ENCODE measurements at regions not wholly inside any gene's neighbourhood (a gene's known extent, or its start where the extent isn't known, plus 50 kb on each side); places are given as distances from the start of the nearest gene placed in this dataset.

DNA sequence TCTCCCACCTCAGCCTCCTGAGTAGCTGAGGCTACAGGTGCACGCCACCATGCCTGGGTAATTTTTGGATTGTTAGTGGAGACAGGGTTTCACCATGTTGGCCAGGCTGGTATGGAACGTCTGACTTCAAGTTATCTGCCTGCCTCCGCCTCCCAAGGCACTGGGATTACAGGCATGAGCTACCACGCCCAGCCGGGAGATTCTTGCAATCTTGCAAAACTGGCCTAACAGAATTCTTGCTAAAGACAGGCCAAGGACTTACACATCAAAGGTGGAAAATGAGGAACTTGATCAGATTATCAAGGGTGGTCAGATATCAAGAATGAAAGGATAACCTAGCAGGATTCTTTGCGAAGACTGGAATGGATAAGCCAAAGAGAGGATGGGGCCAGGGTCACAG lies 98.3 kb upstream of the TIAM1 start:
- no peak overlapping the region for H3K4me2 ChIP-seq (ENCODE audit: insufficient read depth, low read length)
- ChIA-PET POLR2A (no interaction called here), CTCF (ENCODE audit: low intra/inter-chr PET ratio) (no interaction called here)
- H3K27me3 ChIP-seq (ENCODE audit: control insufficient read depth in 2 of 2, insufficient read depth in 2 of 2, low read length in 2 of 2) = no peaks in the 10 kb centered on the region
- H3K4me1 ChIP-seq (replicated peaks in 1 of 2; ENCODE audit: control insufficient read depth in 2 of 2, insufficient read depth in 2 of 2, low read length in 2 of 2) = no peaks in the 10 kb centered on the region
- H3K79me2 ChIP-seq (ENCODE audit: control insufficient read depth, insufficient read depth, low read length) = no peaks in the 10 kb centered on the region
- no peak for FAIRE-seq
- no peaks in the 10 kb centered on the region for H3K9me3 ChIP-seq (replicated peaks; ENCODE audit: control insufficient read depth, insufficient read depth, low read depth, low read length)
- no peak for DNase-seq (ENCODE audit: extremely low read depth in 1 of 4, low spot score in 3 of 4)
- H3K27ac ChIP-seq (ENCODE audit: extremely low read depth, low read depth, low read length) = no peak overlapping the region
- H4K20me1 ChIP-seq (replicated peaks; ENCODE audit: control insufficient read depth, insufficient read depth, low read length) = no peaks in the 10 kb centered on the region
- in situ Hi-C loops (cut with MboI) = no loop called here
- H3K4me3 ChIP-seq = no peak overlapping the region
- whole genome bisulfite sequencing (ENCODE audit: insufficient coverage, low coverage, missing lambda C conversion rate) = under 1% methylated on average over 6 of the region's 6 CpGs
- H3K36me3 ChIP-seq (ENCODE audit: control insufficient read depth, insufficient read depth, low read length) = no peaks in the 10 kb centered on the region
- intact Hi-C loops (cut with micrococcal nuclease) = no loop called here
- no peak overlapping the region for H2AFZ ChIP-seq (ENCODE audit: low read depth, low read length)
- BruUV-seq (replicated peaks) = no TSS peak
- ATAC-seq = no peak
- no peak overlapping the region for H3K9ac ChIP-seq (ENCODE audit: insufficient read depth in 1 of 2, low read depth in 2 of 2, low read length in 2 of 2)
- no peaks in the 10 kb centered on the region for H3K9me1 ChIP-seq (ENCODE audit: control insufficient read depth, insufficient read depth, low read length)
- no peak for TF ChIP-seq GABPA (tag; conservative IDR thresholded peaks at IDR 0.05; ENCODE audit: low read depth)
- TF ChIP-seq PHF8 (IDR thresholded peaks at IDR 0.05; ENCODE audit: borderline replicate concordance, low read length) = no peak
- no peak for TF ChIP-seq PHB (CRISPR knock-in tag; IDR thresholded peaks at IDR 0.05)
- no peak for TF ChIP-seq CBFB (CRISPR knock-in tag; IDR thresholded peaks at IDR 0.05)
- TF ChIP-seq PURB (CRISPR knock-in tag; IDR thresholded peaks at IDR 0.05; ENCODE audit: low read depth) = no peak
- no peak for TF ChIP-seq FUS (optimal IDR thresholded peaks at IDR 0.05; ENCODE audit: low read depth, low read length)
- TF ChIP-seq, protein P1, sequence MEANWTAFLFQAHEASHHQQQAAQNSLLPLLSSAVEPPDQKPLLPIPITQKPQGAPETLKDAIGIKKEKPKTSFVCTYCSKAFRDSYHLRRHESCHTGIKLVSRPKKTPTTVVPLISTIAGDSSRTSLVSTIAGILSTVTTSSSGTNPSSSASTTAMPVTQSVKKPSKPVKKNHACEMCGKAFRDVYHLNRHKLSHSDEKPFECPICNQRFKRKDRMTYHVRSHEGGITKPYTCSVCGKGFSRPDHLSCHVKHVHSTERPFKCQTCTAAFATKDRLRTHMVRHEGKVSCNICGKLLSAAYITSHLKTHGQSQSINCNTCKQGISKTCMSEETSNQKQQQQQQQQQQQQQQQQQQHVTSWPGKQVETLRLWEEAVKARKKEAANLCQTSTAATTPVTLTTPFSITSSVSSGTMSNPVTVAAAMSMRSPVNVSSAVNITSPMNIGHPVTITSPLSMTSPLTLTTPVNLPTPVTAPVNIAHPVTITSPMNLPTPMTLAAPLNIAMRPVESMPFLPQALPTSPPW (CRISPR knock-in tag; IDR thresholded peaks at IDR 0.05) = no peak
- TF ChIP-seq RAD51 (IDR thresholded peaks at IDR 0.05; ENCODE audit: borderline replicate concordance, low read depth) = no peak
- TF ChIP-seq FOS (IDR thresholded peaks at IDR 0.05; ENCODE audit: extremely low read depth, insufficient read length) = no peak
